HepG2 (cell line): ENCODE measurements at regions not wholly inside any gene's neighbourhood (a gene's known extent, or its start where the extent isn't known, plus 50 kb on each side); places are given as distances from the start of the nearest gene placed in this dataset.

ENCODE experiments used
- ATAC-seq: fragments of 200-7000 bp; cut with Tn5 transposase; 3 replicates; pipeline ENCODE4 v1.9.1; 2020; ENCODE audit warnings: mild to moderate bottlenecking, moderate library complexity
- BruUV-seq: library from RNA; stranded (reverse); fragments of 400-500 nt; replicated peaks from 2 replicates; lab custom pipeline; 2021; lab: Mats Ljungman, UMichigan
- CTCF ChIA-PET: fragments of 300-600 bp; formaldehyde crosslinking; extraction: SDS; loops from one replicate; lab custom pipeline; 2021; ENCODE audit warnings: low total read pairs, inconsistent platforms, low intra/inter-chr PET ratio; lab: Yijun Ruan, JAX
- POLR2A ChIA-PET: fragments of 350-600 bp; sonication (Branson Sonifier 250); formaldehyde crosslinking; loops from one replicate; lab custom pipeline; 2020; ENCODE audit warnings: antibody characterized with exemption, inconsistent platforms; lab: Yijun Ruan, JAX
- DNase-seq: peaks from one replicate; pipeline ENCODE4 v3.0.0-alpha.2; 2015; ENCODE audit warnings: low spot score
- FAIRE-seq: peaks from 3 replicates; lab custom pipeline; 2011; peaks lifted over from hg19 to GRCh38; lab: Jason Lieb, UNC
- H2AFZ ChIP-seq: one replicate; pipeline ENCODE4 v1.6.1; 2011; ENCODE audit warnings: low read length, inconsistent platforms
- H3K27ac ChIP-seq: fragments of 300-600 bp; 3 replicates; pipeline ENCODE4 v1.8.0; 2011; ENCODE audit warnings: mixed run types, mild to moderate bottlenecking, mixed read lengths, low read length, inconsistent platforms; ENCODE audit not compliant: insufficient read depth; ENCODE audit errors: extremely low read length
- H3K27me3 ChIP-seq, 2 experiments: fragments of 200-600 bp in 1 of 2; 2 replicates in 1 of 2; 3 replicates in 1 of 2; pipeline versions ENCODE4 v1.6.0 to v1.8.0; 2011; ENCODE audit warnings: low read length in 2 of 2, mild to moderate bottlenecking in 2 of 2, moderate library complexity in 2 of 2, inconsistent platforms in 1 of 2; ENCODE audit not compliant: insufficient read depth in 2 of 2, control insufficient read depth in 1 of 2
- H3K36me3 ChIP-seq, 2 experiments: fragments of 200-600 bp in 1 of 2; replicated peaks in 1 of 2; 2 replicates in 1 of 2; 3 replicates in 1 of 2; pipeline versions ENCODE4 v1.5.1 to v1.8.0; 2011; ENCODE audit warnings: low read length in 2 of 2, inconsistent platforms in 1 of 2; ENCODE audit not compliant: insufficient read depth in 2 of 2, control insufficient read depth in 1 of 2
- H3K4me1 ChIP-seq: 2 replicates; pipeline ENCODE4 v1.5.1; 2012; ENCODE audit warnings: low read length, inconsistent platforms; ENCODE audit not compliant: insufficient read depth
- H3K4me2 ChIP-seq: 2 replicates; pipeline ENCODE4 v1.6.0; 2011; ENCODE audit warnings: low read depth, low read length, inconsistent platforms
- H3K4me3 ChIP-seq, 3 experiments: fragments of 200-600 bp in 1 of 3; sonication (generic), shearing (Covaris generic) in 1 of 3; replicated peaks in 1 of 3; 2 replicates each; pipeline ENCODE4 v1.5.1; 2011 to 2016; ENCODE audit warnings: low read length in 3 of 3, inconsistent platforms in 2 of 3, low read depth in 2 of 3, mild to moderate bottlenecking in 2 of 3, control low read depth in 1 of 3, mixed read lengths in 1 of 3; ENCODE audit not compliant: insufficient read depth in 1 of 3
- H3K79me2 ChIP-seq: one replicate; pipeline ENCODE4 v1.6.1; 2011; ENCODE audit warnings: low read length, inconsistent platforms; ENCODE audit not compliant: insufficient read depth
- H3K9ac ChIP-seq: 2 replicates; pipeline ENCODE4 v1.6.0; 2011; ENCODE audit warnings: mild to moderate bottlenecking, low read depth, low read length, inconsistent platforms; ENCODE audit not compliant: insufficient read depth
- H3K9me3 ChIP-seq: 2 replicates; pipeline ENCODE4 v1.5.1; 2012; ENCODE audit warnings: mild to moderate bottlenecking, low read length
- H4K20me1 ChIP-seq: 2 replicates; pipeline ENCODE4 v1.6.0; 2011; ENCODE audit warnings: inconsistent platforms, mild to moderate bottlenecking, low read length, moderate library complexity; ENCODE audit not compliant: insufficient read depth
- ARID3A ChIP-seq: IDR thresholded peaks from 2 replicates; pipeline ENCODE4 v1.6.1; 2012; ENCODE audit warnings: low read depth, low read length, improper control_type of control experiment
- MED13 ChIP-seq: sonication (generic); formaldehyde crosslinking; IDR thresholded peaks from 2 replicates; pipeline ENCODE4 v1.5.0; 2020; ENCODE audit warnings: missing genetic modification reagents
- TSC22D2 ChIP-seq: sonication (generic); formaldehyde crosslinking; IDR thresholded peaks from 2 replicates; pipeline ENCODE4 v1.5.1; 2020; ENCODE audit warnings: missing genetic modification reagents, mild to moderate bottlenecking, borderline replicate concordance
- ZNF275 ChIP-seq: sonication (generic); formaldehyde crosslinking; IDR thresholded peaks from 2 replicates; pipeline ENCODE4 v1.8.0; 2022; ENCODE audit warnings: missing genetic modification reagents, mild to moderate bottlenecking, inconsistent platforms, borderline replicate concordance
- ZNF329 ChIP-seq: sonication (generic); formaldehyde crosslinking; IDR thresholded peaks from 2 replicates; pipeline ENCODE4 v1.9.0; 2021; ENCODE audit warnings: low read depth, mild to moderate bottlenecking, missing genetic modification reagents
- WGBS: methylation state at CpG from one replicate; pipeline ENCODE4 v1.1.6; 2017; ENCODE audit warnings: low lambda C conversion rate; 5-methylcytosine and 5-hydroxymethylcytosine counted together
- in situ Hi-C: cut with HindIII; loops from 2 replicates; pipeline ENCODE4 v1.10.0; 2017; ENCODE audit warnings: low pct_unique_long_range_greater_than_20kb; ENCODE audit not compliant: extremely low pct_ligation_motif_present
- intact Hi-C: fragments of 100-400 bp; cut with micrococcal nuclease; formaldehyde crosslinking; loops from one replicate; pipeline ENCODE4 v1.10.0; 2022; ENCODE audit not compliant: unreplicated experiment
- TF ChIP-seq, protein P1 (sequence below): sonication (generic); formaldehyde crosslinking; IDR thresholded peaks from 2 replicates; pipeline ENCODE4 v1.5.0; 2020; ENCODE audit warnings: mild to moderate bottlenecking, missing genetic modification reagents, borderline replicate concordance

DNA sequence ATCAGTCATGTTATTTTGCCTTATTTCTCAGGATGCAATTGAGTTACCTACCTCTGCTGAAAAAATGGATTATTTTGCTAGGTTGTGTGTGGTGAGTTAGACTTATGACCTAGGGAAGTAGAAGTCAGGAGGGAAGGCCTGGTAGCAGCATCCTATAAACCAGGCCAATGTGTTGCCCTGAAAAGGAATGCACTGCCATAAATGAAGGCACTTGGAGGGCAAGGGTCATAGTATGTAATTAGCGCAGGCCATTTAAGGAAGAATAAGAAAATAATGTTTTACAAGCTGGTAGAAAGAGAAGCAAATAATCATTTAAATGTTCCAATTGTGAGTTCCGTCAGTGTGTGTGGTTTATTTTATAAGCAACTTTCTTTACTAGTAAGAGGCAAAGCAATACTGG, 698.8 kb downstream of the KCNJ2 start:
- in situ Hi-C loops = no loop called here
- H3K36me3 ChIP-seq = no peaks in the 10 kb centered on the region
- FAIRE-seq (no peak), ATAC-seq (no peak), DNase-seq (no peak)
- no peak overlapping the region for H3K9ac ChIP-seq
- peaks cover 79% of the 10 kb centered on the region for H3K9me3 ChIP-seq
- no peak for TF ChIP-seq ZNF275
- TF ChIP-seq ZNF329 = no peak
- TF ChIP-seq, protein P1, sequence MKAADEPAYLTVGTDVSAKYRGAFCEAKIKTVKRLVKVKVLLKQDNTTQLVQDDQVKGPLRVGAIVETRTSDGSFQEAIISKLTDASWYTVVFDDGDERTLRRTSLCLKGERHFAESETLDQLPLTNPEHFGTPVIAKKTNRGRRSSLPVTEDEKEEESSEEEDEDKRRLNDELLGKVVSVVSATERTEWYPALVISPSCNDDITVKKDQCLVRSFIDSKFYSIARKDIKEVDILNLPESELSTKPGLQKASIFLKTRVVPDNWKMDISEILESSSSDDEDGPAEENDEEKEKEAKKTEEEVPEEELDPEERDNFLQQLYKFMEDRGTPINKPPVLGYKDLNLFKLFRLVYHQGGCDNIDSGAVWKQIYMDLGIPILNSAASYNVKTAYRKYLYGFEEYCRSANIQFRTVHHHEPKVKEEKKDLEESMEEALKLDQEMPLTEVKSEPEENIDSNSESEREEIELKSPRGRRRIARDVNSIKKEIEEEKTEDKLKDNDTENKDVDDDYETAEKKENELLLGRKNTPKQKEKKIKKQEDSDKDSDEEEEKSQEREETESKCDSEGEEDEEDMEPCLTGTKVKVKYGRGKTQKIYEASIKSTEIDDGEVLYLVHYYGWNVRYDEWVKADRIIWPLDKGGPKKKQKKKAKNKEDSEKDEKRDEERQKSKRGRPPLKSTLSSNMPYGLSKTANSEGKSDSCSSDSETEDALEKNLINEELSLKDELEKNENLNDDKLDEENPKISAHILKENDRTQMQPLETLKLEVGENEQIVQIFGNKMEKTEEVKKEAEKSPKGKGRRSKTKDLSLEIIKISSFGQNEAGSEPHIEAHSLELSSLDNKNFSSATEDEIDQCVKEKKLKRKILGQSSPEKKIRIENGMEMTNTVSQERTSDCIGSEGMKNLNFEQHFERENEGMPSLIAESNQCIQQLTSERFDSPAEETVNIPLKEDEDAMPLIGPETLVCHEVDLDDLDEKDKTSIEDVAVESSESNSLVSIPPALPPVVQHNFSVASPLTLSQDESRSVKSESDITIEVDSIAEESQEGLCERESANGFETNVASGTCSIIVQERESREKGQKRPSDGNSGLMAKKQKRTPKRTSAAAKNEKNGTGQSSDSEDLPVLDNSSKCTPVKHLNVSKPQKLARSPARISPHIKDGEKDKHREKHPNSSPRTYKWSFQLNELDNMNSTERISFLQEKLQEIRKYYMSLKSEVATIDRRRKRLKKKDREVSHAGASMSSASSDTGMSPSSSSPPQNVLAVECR (CRISPR knock-in tag) = no peak
- no peak for TF ChIP-seq MED13
- no peak for TF ChIP-seq ARID3A
- no peak for TF ChIP-seq TSC22D2 (CRISPR knock-in tag)
- no TSS peak for BruUV-seq
- H3K27ac ChIP-seq = no peak overlapping the region
- no peaks in the 10 kb centered on the region for H3K27me3 ChIP-seq
- no peaks in the 10 kb centered on the region for H3K79me2 ChIP-seq
- CTCF ChIA-PET = no interaction called here
- no peaks in the 10 kb centered on the region for H3K4me1 ChIP-seq
- no peak overlapping the region for H2AFZ ChIP-seq
- intact Hi-C loops = no loop called here
- H3K4me3 ChIP-seq = no peak overlapping the region
- H3K4me2 ChIP-seq = no peak overlapping the region
- H4K20me1 ChIP-seq = no peaks in the 10 kb centered on the region
- POLR2A ChIA-PET = no interaction called here
- WGBS = 21% methylated on average over 2 of the region's 2 CpGs
